RWPE2 (cell line): ENCODE measurements at regions not wholly inside any gene's neighbourhood (a gene's known extent, or its start where the extent isn't known, plus 50 kb on each side); places are given as distances from the start of the nearest gene placed in this dataset.
A peak's percentile ranks its signal among the peaks of the same experiment; 100 is the strongest.

Experiments
- ATAC-seq: fragments of 200-7000 bp; cut with Tn5 transposase; 3 replicates; pipeline ENCODE4 v1.9.1; 2021; ENCODE audit warnings: low read depth
- DNase-seq: peaks from one replicate; pipeline ENCODE4 v3.0.0-alpha.2; 2020; ENCODE audit warnings: low spot score
- H3K27ac ChIP-seq: fragments of 450-650 bp; 2 replicates; pipeline ENCODE4 v1.5.1; 2017; ENCODE audit warnings: mild to moderate bottlenecking; ENCODE audit not compliant: poor library complexity, severe bottlenecking
- H3K27me3 ChIP-seq: fragments of 250-450 bp; sonication (Bioruptor Pico); 2 replicates; pipeline ENCODE4 v1.5.1; 2021; ENCODE audit warnings: mild to moderate bottlenecking, moderate library complexity; ENCODE audit not compliant: insufficient read depth, poor library complexity, severe bottlenecking
- H3K36me3 ChIP-seq: fragments of 250-450 bp; sonication (Bioruptor Pico); 2 replicates; pipeline ENCODE4 v1.5.1; 2020; ENCODE audit warnings: low read depth, mild to moderate bottlenecking, moderate library complexity
- H3K4me1 ChIP-seq: fragments of 250-450 bp; sonication (Bioruptor Pico); 2 replicates; pipeline ENCODE4 v1.5.1; 2021; ENCODE audit warnings: mild to moderate bottlenecking, moderate library complexity; ENCODE audit not compliant: insufficient read depth, poor library complexity, severe bottlenecking
- H3K4me3 ChIP-seq: fragments of 250-450 bp; sonication (Bioruptor Pico); 2 replicates; pipeline ENCODE4 v1.5.1; 2021; ENCODE audit warnings: mild to moderate bottlenecking, moderate library complexity; ENCODE audit not compliant: severe bottlenecking
- H3K9me3 ChIP-seq: fragments of 250-450 bp; sonication (Bioruptor Pico); 2 replicates; pipeline ENCODE4 v1.5.1; 2021; ENCODE audit warnings: mild to moderate bottlenecking, moderate library complexity; ENCODE audit not compliant: severe bottlenecking
- TF ChIP-seq, protein P1 (sequence below): fragments of 450-650 bp; IDR thresholded peaks from one replicate; pipeline ENCODE4 v1.5.1; 2017; ENCODE audit warnings: mild to moderate bottlenecking, moderate library complexity; ENCODE audit not compliant: poor library complexity, severe bottlenecking

- Histone ChIP-seq H3K36me3 (no peaks in the 10 kb centered on the region), H3K9me3 (no peaks in the 10 kb centered on the region)
- ATAC-seq = no peak
Measured at GRCh38 chr9:105126226-105126625, 118.2 kb upstream of the SLC44A1 start.

GRCh38 chr9:105127863-105128220 lies 116.6 kb upstream of the SLC44A1 start:
- peak; percentile 39; the same call in 1 of the 3 replicates for ATAC-seq
- peak overlapping the region; percentile 30 for H3K27ac ChIP-seq
- no peaks in the 10 kb centered on the region for H3K36me3 ChIP-seq
- DNase-seq = no peak
- no peak overlapping the region for H3K4me3 ChIP-seq
- H3K4me1 ChIP-seq = peaks cover 11% of the 10 kb centered on the region
- no peaks in the 10 kb centered on the region for H3K27me3 ChIP-seq
- no peaks in the 10 kb centered on the region for H3K9me3 ChIP-seq
- TF ChIP-seq, protein P1, sequence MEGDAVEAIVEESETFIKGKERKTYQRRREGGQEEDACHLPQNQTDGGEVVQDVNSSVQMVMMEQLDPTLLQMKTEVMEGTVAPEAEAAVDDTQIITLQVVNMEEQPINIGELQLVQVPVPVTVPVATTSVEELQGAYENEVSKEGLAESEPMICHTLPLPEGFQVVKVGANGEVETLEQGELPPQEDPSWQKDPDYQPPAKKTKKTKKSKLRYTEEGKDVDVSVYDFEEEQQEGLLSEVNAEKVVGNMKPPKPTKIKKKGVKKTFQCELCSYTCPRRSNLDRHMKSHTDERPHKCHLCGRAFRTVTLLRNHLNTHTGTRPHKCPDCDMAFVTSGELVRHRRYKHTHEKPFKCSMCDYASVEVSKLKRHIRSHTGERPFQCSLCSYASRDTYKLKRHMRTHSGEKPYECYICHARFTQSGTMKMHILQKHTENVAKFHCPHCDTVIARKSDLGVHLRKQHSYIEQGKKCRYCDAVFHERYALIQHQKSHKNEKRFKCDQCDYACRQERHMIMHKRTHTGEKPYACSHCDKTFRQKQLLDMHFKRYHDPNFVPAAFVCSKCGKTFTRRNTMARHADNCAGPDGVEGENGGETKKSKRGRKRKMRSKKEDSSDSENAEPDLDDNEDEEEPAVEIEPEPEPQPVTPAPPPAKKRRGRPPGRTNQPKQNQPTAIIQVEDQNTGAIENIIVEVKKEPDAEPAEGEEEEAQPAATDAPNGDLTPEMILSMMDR = no peak

More at GRCh38 chr9:105126226-105126625, 118.2 kb upstream of the SLC44A1 start:
- no peak overlapping the region for H3K4me3 ChIP-seq
- H3K27me3 ChIP-seq = no peaks in the 10 kb centered on the region
- no peak overlapping the region for H3K27ac ChIP-seq
- peaks cover 11% of the 10 kb centered on the region for H3K4me1 ChIP-seq
- TF ChIP-seq, protein P1 = no peak
- no peak for DNase-seq

GRCh38 chr9:105128908-105129600 lies 115.4 kb upstream of the SLC44A1 start:
- TF ChIP-seq, protein P1 = no peak
- Histone ChIP-seq H3K9me3 (no peaks in the 10 kb centered on the region), H3K27me3 (no peaks in the 10 kb centered on the region), H3K36me3 (no peaks in the 10 kb centered on the region), H3K4me3 (no peak overlapping the region), H3K4me1 (peaks cover 11% of the 10 kb centered on the region), H3K27ac (no peak overlapping the region)
- ATAC-seq (no peak), DNase-seq (no peak)

GRCh38 chr9:105129731-105130130 lies 114.7 kb upstream of the SLC44A1 start:
- no peaks in the 10 kb centered on the region for H3K9me3 ChIP-seq
- peaks cover 11% of the 10 kb centered on the region for H3K4me1 ChIP-seq
- H3K27me3 ChIP-seq = no peaks in the 10 kb centered on the region
- ATAC-seq = no peak
- no peak for DNase-seq
- TF ChIP-seq, protein P1 = no peak
- no peaks in the 10 kb centered on the region for H3K36me3 ChIP-seq
- no peak overlapping the region for H3K4me3 ChIP-seq
- no peak overlapping the region for H3K27ac ChIP-seq

GRCh38 chr9:105131981-105132380 lies 112.5 kb upstream of the SLC44A1 start:
- Histone ChIP-seq H3K4me1 (peaks cover 8% of the 10 kb centered on the region), H3K27ac (no peak overlapping the region), H3K4me3 (no peak overlapping the region), H3K9me3 (no peaks in the 10 kb centered on the region), H3K27me3 (no peaks in the 10 kb centered on the region), H3K36me3 (no peaks in the 10 kb centered on the region)
- DNase-seq (no peak), ATAC-seq (no peak)
- TF ChIP-seq, protein P1 = no peak
